Naive B cell (primary cell): ENCODE measurements at regions not wholly inside any gene's neighbourhood (a gene's known extent, or its start where the extent isn't known, plus 50 kb on each side); places are given as distances from the start of the nearest gene placed in this dataset.

Experiments
- ATAC-seq, 2 donors: fragments of 150-1000 bp; cut with Tn5 transposase; 2 replicates each; pipeline ENCODE4 v1.10.0; 2021; ENCODE audit warnings: low read depth in 2 of 2, mild to moderate bottlenecking in 2 of 2, moderate library complexity in 2 of 2
- DNase-seq: peaks from one replicate; pipeline ENCODE4 v3.0.0; 2022
- H3K27ac Mint-ChIP-seq, 6 donors: one replicate each; pipeline ENCODE4 v1.8.0; 2020 to 2022; ENCODE audit warnings: mild to moderate bottlenecking in 6 of 6, mixed read lengths in 6 of 6, moderate library complexity in 5 of 6, inconsistent platforms in 2 of 6
- H3K27me3 Mint-ChIP-seq, 3 donors: one replicate each; pipeline ENCODE4 v1.8.0; 2021 to 2022; ENCODE audit warnings: mixed read lengths in 3 of 3, mild to moderate bottlenecking in 1 of 3
- H3K36me3 Mint-ChIP-seq, 2 donors: one replicate each; pipeline ENCODE4 v1.8.0; 2020 to 2022; ENCODE audit warnings: mixed read lengths in 2 of 2, inconsistent platforms in 1 of 2, mild to moderate bottlenecking in 1 of 2
- H3K4me1 Mint-ChIP-seq, 3 donors: one replicate each; pipeline ENCODE4 v1.8.0; 2020 to 2022; ENCODE audit warnings: mixed read lengths in 3 of 3, inconsistent platforms in 1 of 3, mild to moderate bottlenecking in 1 of 3, moderate library complexity in 1 of 3
- H3K4me3 Mint-ChIP-seq, 8 donors: one replicate each; pipeline ENCODE4 v1.8.0; 2020 to 2022; ENCODE audit warnings: mild to moderate bottlenecking in 8 of 8, mixed read lengths in 8 of 8, moderate library complexity in 8 of 8, inconsistent platforms in 2 of 8
- H3K9me3 Mint-ChIP-seq, 7 donors: one replicate each; pipeline ENCODE4 v1.8.0; 2020 to 2022; ENCODE audit warnings: mixed read lengths in 7 of 7, mild to moderate bottlenecking in 5 of 7, inconsistent platforms in 2 of 7, moderate library complexity in 1 of 7

DNA sequence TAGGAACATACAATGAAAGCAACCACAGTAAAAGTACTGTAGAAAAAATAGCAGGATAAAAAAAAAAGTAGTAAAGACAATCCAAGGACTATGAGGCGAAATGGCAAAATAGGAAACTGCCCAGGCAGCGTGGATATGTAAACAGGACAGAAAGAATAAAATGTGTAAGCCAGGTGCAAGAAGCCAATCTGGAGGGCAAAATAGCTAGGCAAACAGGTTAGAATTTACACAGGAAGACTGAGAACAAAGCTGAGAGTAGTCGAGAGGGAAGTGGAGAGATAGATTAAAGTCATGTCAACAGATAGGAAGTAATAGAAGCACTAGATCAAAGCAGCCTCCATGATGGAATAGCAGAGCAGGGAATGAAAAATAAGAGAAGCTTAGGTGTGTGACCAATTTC, 124.2 kb upstream of the B3GALT2 start:
- no peak overlapping the region for H3K27ac Mint-ChIP-seq

DNA sequence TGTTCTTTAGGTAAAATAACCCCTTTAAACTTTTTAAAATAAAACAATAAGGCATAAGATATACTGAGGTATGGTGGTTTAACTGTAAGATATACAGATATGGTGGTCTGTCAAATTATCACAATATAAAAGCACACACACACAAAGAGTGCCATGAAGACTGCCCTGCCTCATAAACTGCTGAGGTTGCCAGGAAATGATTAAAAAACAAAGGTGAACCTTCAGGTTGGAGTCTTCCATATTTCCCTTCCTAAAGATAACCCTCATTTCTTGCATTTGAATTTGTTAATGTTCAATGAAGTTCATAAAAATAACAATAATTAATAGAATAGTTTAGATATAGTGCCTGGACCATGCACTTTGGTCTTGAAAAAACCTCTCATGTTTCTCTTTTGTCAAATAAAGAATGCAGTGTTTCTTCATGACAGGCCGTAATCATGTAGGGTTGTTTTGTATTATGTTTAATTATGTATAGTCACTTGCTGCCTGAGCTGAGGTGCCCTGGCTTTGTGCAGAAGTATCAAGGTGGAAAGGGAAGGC, 123.6 kb upstream of the B3GALT2 start:
- peaks cover 0 to 14% (median 0%) of the 10 kb centered on the region in 3 donors for H3K27me3 Mint-ChIP-seq
- no peak overlapping the region for H3K4me3 Mint-ChIP-seq
- no peaks in the 10 kb centered on the region for H3K36me3 Mint-ChIP-seq
- H3K9me3 Mint-ChIP-seq: peaks cover 0 to 2% (median 0%) of the 10 kb centered on the region in 7 donors
- no peaks in the 10 kb centered on the region for H3K4me1 Mint-ChIP-seq
- ATAC-seq: no peak
- no peak for DNase-seq
- no peak overlapping the region for H3K27ac Mint-ChIP-seq

More for the DNA sequence above, 124.2 kb upstream of the B3GALT2 start:
- no peak overlapping the region for H3K4me3 Mint-ChIP-seq
- H3K27me3 Mint-ChIP-seq: peaks cover 0 to 19% (median 0%) of the 10 kb centered on the region in 3 donors
- H3K4me1 Mint-ChIP-seq: no peaks in the 10 kb centered on the region
- H3K9me3 Mint-ChIP-seq: peaks cover 0 to 5% (median 0%) of the 10 kb centered on the region in 7 donors
- ATAC-seq (no peak), DNase-seq (no peak)
- H3K36me3 Mint-ChIP-seq: no peaks in the 10 kb centered on the region

DNA sequence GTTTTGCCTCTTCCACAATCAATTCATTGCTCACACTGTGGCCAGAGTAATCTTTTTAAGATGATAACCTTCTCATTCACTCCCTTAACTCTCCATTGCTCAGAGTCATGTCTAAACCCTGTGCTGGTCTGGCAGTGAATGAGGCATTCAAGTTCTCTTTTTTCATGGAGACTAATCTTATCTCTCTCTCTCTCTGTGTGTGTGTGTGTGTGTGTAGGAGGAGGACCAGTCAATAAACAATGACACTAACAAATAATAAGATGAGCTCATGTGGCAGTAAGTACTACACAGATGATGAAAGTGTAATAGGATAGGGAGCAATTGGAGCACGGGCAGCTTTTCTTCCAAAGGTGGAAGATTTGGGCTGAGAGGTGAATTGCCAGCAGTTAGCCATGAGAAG, 122.0 kb upstream of the B3GALT2 start:
- Mint-ChIP-seq H3K4me1 (no peaks in the 10 kb centered on the region), H3K9me3 (peaks cover 0 to under 1% (median 0%) of the 10 kb centered on the region in 7 donors), H3K27me3 (peaks cover 0 to 8% (median 5%) of the 10 kb centered on the region in 3 donors), H3K36me3 (no peaks in the 10 kb centered on the region), H3K27ac (peak overlapping the region in 1 of 6 donors; percentile 0), H3K4me3 (no peak overlapping the region)
- no peak for DNase-seq
- ATAC-seq: no peak

DNA sequence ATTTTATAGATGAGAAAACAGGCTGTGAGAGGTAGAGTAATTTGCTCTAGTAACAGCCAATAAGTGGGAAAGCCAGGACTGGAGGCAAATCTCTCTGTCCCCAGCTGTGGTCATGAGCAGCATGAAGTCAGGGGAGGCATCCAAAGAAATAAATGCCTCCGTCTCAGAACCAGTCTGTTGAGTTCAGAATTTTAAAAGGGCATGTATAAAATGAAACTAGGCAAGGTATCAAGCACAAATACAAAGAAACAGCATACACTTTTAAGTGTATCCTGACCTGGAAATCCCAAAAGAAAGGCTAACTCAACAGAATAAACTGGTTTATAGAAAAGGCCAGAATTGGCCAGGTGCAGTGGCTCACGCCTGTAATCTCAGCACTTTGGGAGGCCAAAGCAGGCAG, 120.0 kb upstream of the B3GALT2 start:
- Mint-ChIP-seq H3K36me3 (no peaks in the 10 kb centered on the region), H3K4me3 (no peak overlapping the region), H3K27me3 (peaks cover 7 to 14% (median 13%) of the 10 kb centered on the region in 3 donors), H3K27ac (no peak overlapping the region), H3K9me3 (peaks cover 0 to 4% (median 0%) of the 10 kb centered on the region in 7 donors), H3K4me1 (peaks cover 2 to 9% (median 3%) of the 10 kb centered on the region in 3 donors)
- DNase-seq (no peak), ATAC-seq (no peak)
